GM12891 (cell line): ENCODE measurements at regions not wholly inside any gene's neighbourhood (a gene's known extent, or its start where the extent isn't known, plus 50 kb on each side); places are given as distances from the start of the nearest gene placed in this dataset.
"Not testable (repeated sequence)": the region's sequence is repeated elsewhere in the genome, so short reads cannot be mapped to it uniquely, and the experiment has no call there.

Experiments used
- DNase-seq: peaks from one replicate; pipeline ENCODE4 v3.0.0; 2011; ENCODE audit warnings: low spot score; ENCODE audit not compliant: insufficient read length
- FAIRE-seq: peaks from 2 replicates; lab custom pipeline; 2011; peaks lifted over from hg19 to GRCh38; lab: Jason Lieb, UNC
- PAX5 ChIP-seq: IDR thresholded peaks from 2 replicates; pipeline ENCODE4 v1.6.1; 2011; ENCODE audit warnings: low read length, moderate library complexity, mild to moderate bottlenecking; ENCODE audit not compliant: insufficient read depth, severe bottlenecking
- POLR2A ChIP-seq: IDR thresholded peaks from 2 replicates; pipeline ENCODE4 v1.6.1; 2011; ENCODE audit warnings: low read depth, low read length, control low read depth
- POLR2AphosphoS5 ChIP-seq: IDR thresholded peaks from 2 replicates; pipeline ENCODE4 v1.6.1; 2011; ENCODE audit warnings: low read depth, low read length, control low read depth
- POU2F2 ChIP-seq: IDR thresholded peaks from 2 replicates; pipeline ENCODE4 v1.6.1; 2011; ENCODE audit warnings: low read depth, mild to moderate bottlenecking, control low read depth, low read length, moderate library complexity
- SPI1 ChIP-seq: IDR thresholded peaks from 2 replicates; pipeline ENCODE4 v1.6.1; 2011; ENCODE audit warnings: low read depth, low read length, control low read depth
- TAF1 ChIP-seq: IDR thresholded peaks from 2 replicates; pipeline ENCODE4 v1.6.1; 2011; ENCODE audit warnings: low read depth, low read length, control low read depth

- no peak for TF ChIP-seq POU2F2
- no peak for TF ChIP-seq TAF1
- TF ChIP-seq SPI1: no peak
- TF ChIP-seq PAX5: no peak
- TF ChIP-seq POLR2AphosphoS5: no peak
- TF ChIP-seq POLR2A: no peak
- no peak for FAIRE-seq
- DNase-seq: no peak
Measured at GRCh38 chr1:187063271-187063670, 234.5 kb downstream of the PLA2G4A start.

- FAIRE-seq: no peak
- no peak for DNase-seq
- no peak for TF ChIP-seq POLR2A
- TF ChIP-seq SPI1: no peak
- TF ChIP-seq PAX5: no peak
- no peak for TF ChIP-seq POU2F2
- no peak for TF ChIP-seq POLR2AphosphoS5
- no peak for TF ChIP-seq TAF1
Measured at GRCh38 chr1:187067160-187067559, 238.4 kb downstream of the PLA2G4A start.

GRCh38 chr1:187070076-187070475 is 241.3 kb downstream of the PLA2G4A start:
- FAIRE-seq (no peak), DNase-seq (no peak)
- TF ChIP-seq POLR2AphosphoS5 (no peak), POLR2A (no peak), POU2F2 (no peak), SPI1 (no peak), PAX5 (no peak)

- not testable (repeated sequence) for FAIRE-seq, DNase-seq
Measured at GRCh38 chr1:187072262-187073034, 243.7 kb downstream of the PLA2G4A start.

GRCh38 chr1:187073035-187073560 is 244.3 kb downstream of the PLA2G4A start:
- FAIRE-seq: peak; percentile 13
- DNase-seq: not testable (repeated sequence)

GRCh38 chr1:187073634-187074245 is 245.0 kb downstream of the PLA2G4A start:
- FAIRE-seq, DNase-seq: not testable (repeated sequence)

More at GRCh38 chr1:187073035-187073560, 244.3 kb downstream of the PLA2G4A start:
- 0 out of 2 replicates have a peak, but pooled peaks have one; percentile 26 for TF ChIP-seq POLR2A

GRCh38 chr1:187074445-187075048 is 245.8 kb downstream of the PLA2G4A start:
- TF ChIP-seq PAX5 (no peak), POLR2A (no peak), POLR2AphosphoS5 (no peak)
- no peak for DNase-seq
- FAIRE-seq: peak; percentile 40

- TF ChIP-seq POLR2A (no peak), POU2F2 (no peak)
- DNase-seq (no peak), FAIRE-seq (no peak)
Measured at GRCh38 chr1:187076922-187077321, 248.2 kb downstream of the PLA2G4A start.

- DNase-seq (no peak), FAIRE-seq (no peak)
Measured at GRCh38 chr1:187078321-187078720, 249.6 kb downstream of the PLA2G4A start.

GRCh38 chr1:187078916-187079315 is 250.2 kb downstream of the PLA2G4A start:
- no peak for DNase-seq
- TF ChIP-seq POLR2AphosphoS5: no peak
- no peak for TF ChIP-seq PAX5
- no peak for FAIRE-seq

More at GRCh38 chr1:187078321-187078720, 249.6 kb downstream of the PLA2G4A start:
- TF ChIP-seq POLR2A (no peak), TAF1 (no peak), SPI1 (no peak), POU2F2 (no peak), POLR2AphosphoS5 (no peak), PAX5 (no peak)
